ENCODE measurements at regions not wholly inside any gene's neighbourhood (a gene's known extent, or its start where the extent isn't known, plus 50 kb on each side); places are given as distances from the start of the nearest gene placed in this dataset.

- Histone ChIP-seq H3K4me3 (peak overlapping the region; percentile 21), H3K27ac (no peak overlapping the region)
- DNase-seq (ENCODE audit: low spot score): no peak
- no peak for TF ChIP-seq CTCF (IDR thresholded peaks at IDR 0.05)
Observed at GRCh38 chr1:209231476-209232156, 351.9 kb upstream of the CAMK1G start.

GRCh38 chr1:209232197-209232596 lies 351.3 kb upstream of the CAMK1G start:
- Histone ChIP-seq H3K4me3 (no peak overlapping the region), H3K27ac (no peak overlapping the region)
- no peak for TF ChIP-seq CTCF (IDR thresholded peaks at IDR 0.05)
- no peak for DNase-seq (ENCODE audit: low spot score)

GRCh38 chr1:209232759-209233158 lies 350.8 kb upstream of the CAMK1G start:
- Histone ChIP-seq H3K27ac (no peak overlapping the region), H3K4me3 (no peak overlapping the region)
- no peak for DNase-seq (ENCODE audit: low spot score)
- TF ChIP-seq CTCF (IDR thresholded peaks at IDR 0.05): no peak

GRCh38 chr1:209235166-209235565 lies 348.3 kb upstream of the CAMK1G start:
- Histone ChIP-seq H3K4me3 (no peak overlapping the region), H3K27ac (no peak overlapping the region)
- TF ChIP-seq CTCF (IDR thresholded peaks at IDR 0.05): no peak
- no peak for DNase-seq (ENCODE audit: low spot score)

GRCh38 chr1:209238356-209238755 lies 345.2 kb upstream of the CAMK1G start:
- Histone ChIP-seq H3K27ac (no peak overlapping the region), H3K4me3 (no peak overlapping the region)
- TF ChIP-seq CTCF (IDR thresholded peaks at IDR 0.05): no peak
- DNase-seq (ENCODE audit: low spot score): no peak

- no peak for TF ChIP-seq CTCF (IDR thresholded peaks at IDR 0.05)
- no peak overlapping the region for H3K27ac ChIP-seq
- H3K4me3 ChIP-seq: no peak overlapping the region
- no peak for DNase-seq (ENCODE audit: low spot score)
Observed at GRCh38 chr1:209240351-209240750, 343.2 kb upstream of the CAMK1G start.

- TF ChIP-seq CTCF (IDR thresholded peaks at IDR 0.05): no peak
- Histone ChIP-seq H3K27ac (no peak overlapping the region), H3K4me3 (no peak overlapping the region)
- DNase-seq (ENCODE audit: low spot score): no peak
Observed at GRCh38 chr1:209241487-209241886, 342.0 kb upstream of the CAMK1G start.
